ENCODE measurements at regions not wholly inside any gene's neighbourhood (a gene's known extent, or its start where the extent isn't known, plus 50 kb on each side); places are given as distances from the start of the nearest gene placed in this dataset.

GRCh38 chr7:26036092-26036491, 115.9 kb upstream of the NFE2L3 start:
- no peak for TF ChIP-seq ZNF274 (IDR thresholded peaks at IDR 0.05; ENCODE audit: low read depth, low read length)
- no peak for TF ChIP-seq EZH2 (IDR thresholded peaks at IDR 0.05)
- no peak for TF ChIP-seq CBX3 (IDR thresholded peaks at IDR 0.05; ENCODE audit: low read depth)
- TF ChIP-seq ATF3 (IDR thresholded peaks at IDR 0.05) = no peak
- no peak for TF ChIP-seq ZFX (IDR thresholded peaks at IDR 0.05)
- TF ChIP-seq, protein P1, sequence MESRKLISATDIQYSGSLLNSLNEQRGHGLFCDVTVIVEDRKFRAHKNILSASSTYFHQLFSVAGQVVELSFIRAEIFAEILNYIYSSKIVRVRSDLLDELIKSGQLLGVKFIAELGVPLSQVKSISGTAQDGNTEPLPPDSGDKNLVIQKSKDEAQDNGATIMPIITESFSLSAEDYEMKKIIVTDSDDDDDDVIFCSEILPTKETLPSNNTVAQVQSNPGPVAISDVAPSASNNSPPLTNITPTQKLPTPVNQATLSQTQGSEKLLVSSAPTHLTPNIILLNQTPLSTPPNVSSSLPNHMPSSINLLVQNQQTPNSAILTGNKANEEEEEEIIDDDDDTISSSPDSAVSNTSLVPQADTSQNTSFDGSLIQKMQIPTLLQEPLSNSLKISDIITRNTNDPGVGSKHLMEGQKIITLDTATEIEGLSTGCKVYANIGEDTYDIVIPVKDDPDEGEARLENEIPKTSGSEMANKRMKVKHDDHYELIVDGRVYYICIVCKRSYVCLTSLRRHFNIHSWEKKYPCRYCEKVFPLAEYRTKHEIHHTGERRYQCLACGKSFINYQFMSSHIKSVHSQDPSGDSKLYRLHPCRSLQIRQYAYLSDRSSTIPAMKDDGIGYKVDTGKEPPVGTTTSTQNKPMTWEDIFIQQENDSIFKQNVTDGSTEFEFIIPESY (IDR thresholded peaks at IDR 0.05; ENCODE audit: extremely low read depth, insufficient replicate concordance, low read length) = no peak
- no peak for TF ChIP-seq POLR2A (IDR thresholded peaks at IDR 0.05; ENCODE audit: borderline replicate concordance, extremely low read depth, insufficient read depth, insufficient read length)
- no peak for TF ChIP-seq SP1 (IDR thresholded peaks at IDR 0.05; ENCODE audit: low read depth)
- TF ChIP-seq, protein P2, sequence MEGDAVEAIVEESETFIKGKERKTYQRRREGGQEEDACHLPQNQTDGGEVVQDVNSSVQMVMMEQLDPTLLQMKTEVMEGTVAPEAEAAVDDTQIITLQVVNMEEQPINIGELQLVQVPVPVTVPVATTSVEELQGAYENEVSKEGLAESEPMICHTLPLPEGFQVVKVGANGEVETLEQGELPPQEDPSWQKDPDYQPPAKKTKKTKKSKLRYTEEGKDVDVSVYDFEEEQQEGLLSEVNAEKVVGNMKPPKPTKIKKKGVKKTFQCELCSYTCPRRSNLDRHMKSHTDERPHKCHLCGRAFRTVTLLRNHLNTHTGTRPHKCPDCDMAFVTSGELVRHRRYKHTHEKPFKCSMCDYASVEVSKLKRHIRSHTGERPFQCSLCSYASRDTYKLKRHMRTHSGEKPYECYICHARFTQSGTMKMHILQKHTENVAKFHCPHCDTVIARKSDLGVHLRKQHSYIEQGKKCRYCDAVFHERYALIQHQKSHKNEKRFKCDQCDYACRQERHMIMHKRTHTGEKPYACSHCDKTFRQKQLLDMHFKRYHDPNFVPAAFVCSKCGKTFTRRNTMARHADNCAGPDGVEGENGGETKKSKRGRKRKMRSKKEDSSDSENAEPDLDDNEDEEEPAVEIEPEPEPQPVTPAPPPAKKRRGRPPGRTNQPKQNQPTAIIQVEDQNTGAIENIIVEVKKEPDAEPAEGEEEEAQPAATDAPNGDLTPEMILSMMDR (IDR thresholded peaks at IDR 0.05 in 2 of 3, conservative IDR thresholded peaks at IDR 0.05 in 1 of 3; ENCODE audit: borderline replicate concordance in 1 of 3, insufficient read depth in 1 of 3, low read depth in 2 of 3, low read length in 2 of 3) = no peak
- no peak for TF ChIP-seq ELF1 (IDR thresholded peaks at IDR 0.05; ENCODE audit: borderline replicate concordance, low read depth)
- TF ChIP-seq YY1 (IDR thresholded peaks at IDR 0.05; ENCODE audit: extremely low read depth, insufficient replicate concordance, low read depth, low read length) = no peak
- TF ChIP-seq CEBPB (IDR thresholded peaks at IDR 0.05; ENCODE audit: low read depth) = no peak
- no peak for TF ChIP-seq RAD21 (IDR thresholded peaks at IDR 0.05; ENCODE audit: low read depth)
- TF ChIP-seq MAX (IDR thresholded peaks at IDR 0.05) = no peak
- no peak for TF ChIP-seq TCF7L2 (IDR thresholded peaks at IDR 0.05; ENCODE audit: borderline replicate concordance, extremely low read depth, insufficient read depth, insufficient read length)
- no peak for TF ChIP-seq EGR1 (IDR thresholded peaks at IDR 0.05; ENCODE audit: low read depth)
- TF ChIP-seq SRF (IDR thresholded peaks at IDR 0.05; ENCODE audit: low read depth) = no peak
- TF ChIP-seq FOSL1 (IDR thresholded peaks at IDR 0.05; ENCODE audit: low read depth) = no peak
- no peak for TF ChIP-seq POLR2AphosphoS5 (IDR thresholded peaks at IDR 0.05; ENCODE audit: low read depth, low read length)
- intact Hi-C loops (cut with micrococcal nuclease) = no loop called here
- Histone ChIP-seq H3K9me2 (ENCODE audit: insufficient read depth) (no peaks in the 10 kb centered on the region), H3K4me2 (ENCODE audit: low read length) (no peak overlapping the region), H3K79me2 (ENCODE audit: insufficient read depth, low read length) (no peaks in the 10 kb centered on the region), H3K27me3 (ENCODE audit: insufficient read depth, low read length) (no peaks in the 10 kb centered on the region), H4K20me1 (ENCODE audit: insufficient read depth) (no peaks in the 10 kb centered on the region), H3K9me3 (ENCODE audit: control insufficient read depth in 1 of 2, insufficient read depth in 1 of 2, low read depth in 1 of 2, low read length in 2 of 2) (no peaks in the 10 kb centered on the region), H3K27ac (ENCODE audit: low read depth, low read length) (no peak overlapping the region), H3K9ac (ENCODE audit: low read length) (no peak overlapping the region), H3K36me3 (ENCODE audit: control insufficient read depth in 1 of 2, insufficient read depth in 2 of 2, low read length in 2 of 2) (no peaks in the 10 kb centered on the region), H3K4me1 (ENCODE audit: control insufficient read depth in 1 of 2, insufficient read depth in 2 of 2, low read length in 2 of 2) (no peaks in the 10 kb centered on the region), H2AFZ (ENCODE audit: low read depth, low read length, poor library complexity, severe bottlenecking) (no peak overlapping the region), H3K4me3 (replicated peaks in 1 of 2; ENCODE audit: low read depth in 1 of 2, low read length in 2 of 2) (no peak overlapping the region)
- no peak for ATAC-seq
- BruUV-seq (replicated peaks) = no TSS peak
- RAD21 ChIA-PET (ENCODE audit: low non-redundant PET in 1 of 2, low total read pairs in 2 of 2, uncharacterized antibody in 2 of 2, unreplicated experiment in 2 of 2) = no interaction called here
- CTCF ChIA-PET = no interaction called here
- POLR2A ChIA-PET = no interaction called here
- no peak for DNase-seq (ENCODE audit: low read depth, low spot score)

All from HCT116 (cell line).